Glutamatergic neuron (in vitro differentiated cells): ENCODE measurements at regions not wholly inside any gene's neighbourhood (a gene's known extent, or its start where the extent isn't known, plus 50 kb on each side); places are given as distances from the start of the nearest gene placed in this dataset.

Experiments
- DNase-seq: peaks from one replicate; pipeline ENCODE4 v3.0.0; 2022
- H3K27ac Mint-ChIP-seq: one replicate; pipeline ENCODE4 v1.8.0; 2020; ENCODE audit warnings: mild to moderate bottlenecking, mixed read lengths, inconsistent platforms; ENCODE audit not compliant: unreplicated experiment
- H3K27me3 Mint-ChIP-seq: one replicate; pipeline ENCODE4 v1.8.0; 2020; ENCODE audit warnings: mild to moderate bottlenecking, moderate library complexity, mixed read lengths, inconsistent platforms; ENCODE audit not compliant: unreplicated experiment
- H3K36me3 Mint-ChIP-seq: one replicate; pipeline ENCODE4 v1.8.0; 2020; ENCODE audit warnings: mild to moderate bottlenecking, mixed read lengths, inconsistent platforms; ENCODE audit not compliant: unreplicated experiment
- H3K4me1 Mint-ChIP-seq: one replicate; pipeline ENCODE4 v1.8.0; 2020; ENCODE audit warnings: mild to moderate bottlenecking, low read depth, mixed read lengths, inconsistent platforms; ENCODE audit not compliant: unreplicated experiment
- H3K4me3 Mint-ChIP-seq: one replicate; pipeline ENCODE4 v1.8.0; 2020; ENCODE audit warnings: mild to moderate bottlenecking, mixed read lengths, inconsistent platforms; ENCODE audit not compliant: unreplicated experiment
- H3K9me3 Mint-ChIP-seq: one replicate; pipeline ENCODE4 v1.8.0; 2020; ENCODE audit warnings: mild to moderate bottlenecking, moderate library complexity, mixed read lengths, inconsistent platforms; ENCODE audit not compliant: unreplicated experiment
- CTCF ChIP-seq: fragments of 200-600 bp; sonication (generic); IDR thresholded peaks from one replicate; pipeline ENCODE4 v1.5.0; 2021; ENCODE audit not compliant: partially characterized antibody, unreplicated experiment

DNA sequence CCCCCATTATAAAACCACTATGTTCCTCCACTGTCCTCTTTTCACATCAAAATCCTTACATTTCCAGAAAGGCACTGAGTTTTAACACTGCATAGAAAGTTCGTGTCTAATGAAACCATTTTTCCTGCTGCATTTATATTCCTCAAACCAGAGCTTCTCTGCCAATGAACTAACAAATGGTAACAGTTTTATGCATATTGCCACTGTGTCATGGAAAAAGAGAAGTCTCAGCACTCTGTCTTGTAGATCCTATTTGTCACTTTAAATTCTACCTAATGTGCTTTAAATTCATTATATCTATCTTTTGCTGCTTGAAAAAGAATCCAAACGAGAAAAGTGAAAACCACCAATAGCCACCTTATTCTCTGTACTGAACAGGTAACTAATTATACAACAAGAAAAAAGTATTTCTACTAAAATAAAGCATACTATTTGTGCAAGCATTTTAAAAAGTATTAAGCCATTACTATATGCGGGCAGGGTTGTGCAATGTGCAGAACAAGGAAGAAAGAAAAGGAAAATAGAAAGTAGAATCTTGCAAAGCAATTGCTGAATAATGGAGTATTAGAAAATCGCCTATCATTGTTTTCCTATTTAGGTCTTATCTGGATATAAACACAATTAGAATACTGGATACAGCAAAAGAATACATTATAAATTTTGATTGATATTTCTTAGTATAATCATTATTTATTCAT lies 328.9 kb downstream of the ZEB2 start:
- Mint-ChIP-seq H3K9me3 (no peaks in the 10 kb centered on the region), H3K4me3 (no peak overlapping the region), H3K36me3 (no peaks in the 10 kb centered on the region), H3K27ac (no peak overlapping the region), H3K27me3 (no peaks in the 10 kb centered on the region), H3K4me1 (no peaks in the 10 kb centered on the region)
- no peak for TF ChIP-seq CTCF
- DNase-seq: no peak

DNA sequence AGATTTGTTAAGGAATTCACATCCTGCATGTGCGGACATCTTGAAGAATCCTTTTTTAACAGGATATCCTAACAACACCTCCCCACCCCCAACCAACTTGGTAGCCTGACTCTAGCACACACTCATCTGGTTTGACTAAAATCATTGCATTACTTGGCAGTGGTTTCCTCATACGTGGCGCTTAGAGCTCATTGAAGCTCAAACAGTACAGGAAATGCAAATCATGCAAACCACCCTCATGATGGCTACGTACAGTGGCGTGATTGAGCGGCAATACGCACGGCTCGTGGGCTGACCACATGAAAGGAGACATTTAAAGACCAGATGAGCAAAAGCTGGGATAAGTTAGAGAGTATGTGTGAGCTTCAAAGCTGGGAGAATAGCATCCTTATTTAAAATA lies 336.2 kb downstream of the ZEB2 start:
- no peaks in the 10 kb centered on the region for H3K4me1 Mint-ChIP-seq
- DNase-seq: no peak
- no peak for TF ChIP-seq CTCF
- H3K4me3 Mint-ChIP-seq: no peak overlapping the region
- H3K36me3 Mint-ChIP-seq: no peaks in the 10 kb centered on the region
- H3K27me3 Mint-ChIP-seq: peaks cover 2% of the 10 kb centered on the region
- no peaks in the 10 kb centered on the region for H3K9me3 Mint-ChIP-seq
- no peak overlapping the region for H3K27ac Mint-ChIP-seq

- Mint-ChIP-seq H3K4me1 (no peaks in the 10 kb centered on the region), H3K4me3 (no peak overlapping the region)
- no peak for TF ChIP-seq CTCF
Measured at GRCh38 chr2:144181001-144181400, 338.9 kb downstream of the ZEB2 start.

DNA sequence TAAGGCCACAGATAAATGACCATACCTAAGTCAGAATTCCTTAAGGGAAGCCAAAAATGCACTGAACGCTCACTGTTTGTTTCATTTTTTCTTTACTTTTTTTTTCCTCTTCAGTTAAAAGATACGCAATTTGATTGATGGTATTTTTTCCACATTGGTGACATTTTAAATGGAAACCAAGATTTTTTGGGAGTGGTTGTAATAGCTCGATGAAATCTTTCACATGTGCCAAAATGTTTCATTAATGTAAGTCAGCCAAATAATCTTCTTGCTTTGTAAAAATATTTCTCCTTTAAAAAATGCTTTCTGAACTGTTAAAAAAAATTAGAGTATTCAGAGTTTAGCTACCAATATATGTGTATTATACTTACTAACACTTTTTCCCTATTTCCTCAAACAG lies 339.8 kb downstream of the ZEB2 start:
- Mint-ChIP-seq H3K36me3 (no peaks in the 10 kb centered on the region), H3K4me3 (no peak overlapping the region), H3K27ac (no peak overlapping the region), H3K27me3 (peaks cover 2% of the 10 kb centered on the region), H3K4me1 (no peaks in the 10 kb centered on the region), H3K9me3 (no peaks in the 10 kb centered on the region)
- TF ChIP-seq CTCF: no peak
- no peak for DNase-seq

More at GRCh38 chr2:144181001-144181400, 338.9 kb downstream of the ZEB2 start:
- DNase-seq: no peak
- Mint-ChIP-seq H3K36me3 (no peaks in the 10 kb centered on the region), H3K27me3 (peaks cover 2% of the 10 kb centered on the region), H3K27ac (no peak overlapping the region), H3K9me3 (no peaks in the 10 kb centered on the region)

- no peak for DNase-seq
- peaks cover 3% of the 10 kb centered on the region for H3K4me1 Mint-ChIP-seq
- no peaks in the 10 kb centered on the region for H3K27me3 Mint-ChIP-seq
- no peak overlapping the region for H3K27ac Mint-ChIP-seq
- TF ChIP-seq CTCF: no peak
- no peaks in the 10 kb centered on the region for H3K9me3 Mint-ChIP-seq
- H3K36me3 Mint-ChIP-seq: no peaks in the 10 kb centered on the region
- no peak overlapping the region for H3K4me3 Mint-ChIP-seq
Measured at GRCh38 chr2:144170179-144170578, 349.7 kb downstream of the ZEB2 start.
